ENCODE measurements at regions not wholly inside any gene's neighbourhood (a gene's known extent, or its start where the extent isn't known, plus 50 kb on each side); places are given as distances from the start of the nearest gene placed in this dataset.

- TF ChIP-seq CTCF (IDR thresholded peaks at IDR 0.05 in 8 of 11, conservative IDR thresholded peaks at IDR 0.05 in 3 of 11) (no peak), POLR2AphosphoS5 (IDR thresholded peaks at IDR 0.05) (no peak), POLR2A (IDR thresholded peaks at IDR 0.05) (no peak)
Measured at GRCh38 chr1:34286511-34286910, 109.8 kb downstream of the C1orf94 start.
